ENCODE measurements at regions not wholly inside any gene's neighbourhood (a gene's known extent, or its start where the extent isn't known, plus 50 kb on each side); places are given as distances from the start of the nearest gene placed in this dataset.

DNA sequence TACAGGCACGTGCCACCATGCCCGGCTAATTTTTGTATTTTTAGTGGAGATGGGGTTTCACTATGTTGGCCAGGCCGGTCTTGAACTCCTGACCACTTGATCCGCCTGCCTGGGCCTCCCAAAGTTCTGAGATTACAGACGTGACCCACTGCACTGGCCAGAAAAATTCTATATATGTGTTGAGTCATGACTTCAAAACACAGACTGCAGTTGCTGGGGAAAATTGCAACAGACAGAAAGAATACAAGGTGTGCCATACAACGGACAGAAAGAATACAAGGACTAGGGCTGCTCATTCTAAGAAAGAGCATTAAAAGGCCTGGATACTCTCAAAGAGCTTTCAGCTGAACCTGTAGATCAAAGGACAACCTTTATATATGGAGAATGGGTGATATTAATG is 109.6 kb upstream of the ACSL4 start:
- no peak for DNase-seq (ENCODE audit: low spot score)
- FAIRE-seq, result no peak

DNA sequence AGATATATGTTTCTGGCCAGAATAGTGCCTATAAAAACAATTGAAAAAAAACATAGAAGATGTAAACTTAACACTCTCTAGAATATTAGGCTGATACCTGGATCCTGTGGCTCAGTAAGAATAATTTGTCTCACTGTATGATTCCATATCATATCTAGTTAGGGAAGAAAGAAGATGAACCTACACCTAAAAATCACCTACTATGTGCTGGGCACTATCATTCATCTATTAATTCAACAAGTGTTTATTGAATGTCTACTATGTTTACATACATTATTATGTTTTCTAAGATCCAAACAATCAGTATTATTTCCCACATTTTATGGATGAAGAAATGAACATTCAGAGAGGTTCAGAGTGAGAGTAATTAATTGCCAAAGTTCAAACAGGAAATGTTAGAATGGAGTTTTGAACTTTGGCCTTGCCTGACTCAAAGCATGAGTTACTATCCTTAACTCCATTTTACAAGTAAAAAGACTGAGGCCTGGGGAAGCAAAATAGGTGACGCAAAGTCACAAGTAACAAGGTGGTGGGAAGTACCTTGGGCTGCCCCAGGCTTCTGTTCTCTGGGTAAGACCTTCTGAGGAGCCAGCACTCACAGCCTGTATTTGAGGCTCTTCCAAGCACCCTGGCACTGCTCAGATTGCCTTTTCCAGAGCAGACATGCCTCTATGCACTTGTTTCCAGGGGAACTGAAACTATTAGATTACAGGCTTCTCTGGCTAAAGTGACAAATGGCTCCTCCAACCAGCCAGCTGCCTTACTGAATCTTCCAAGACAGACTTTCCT is 111.1 kb upstream of the ACSL4 start:
- FAIRE-seq, result no peak

DNA sequence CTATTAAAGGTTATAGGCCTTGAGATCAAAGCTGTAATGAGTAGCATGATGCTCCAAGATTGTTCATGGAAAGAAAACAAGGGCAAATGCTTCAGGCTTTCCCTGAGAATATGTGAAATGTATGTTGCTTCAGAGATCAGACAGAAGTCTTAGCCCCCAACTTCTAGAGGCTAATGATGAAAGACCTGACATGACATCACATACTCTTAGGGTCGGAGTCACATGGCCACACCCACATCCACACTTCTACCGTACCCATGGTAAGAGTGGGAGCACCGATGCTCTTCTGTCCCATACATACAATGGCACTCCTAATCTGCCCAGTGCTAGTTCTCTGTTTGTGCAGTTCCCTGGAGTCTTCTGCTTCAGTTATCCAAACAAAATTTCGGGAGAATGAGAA is 111.9 kb upstream of the ACSL4 start:
- no peak for FAIRE-seq
- DNase-seq (ENCODE audit: low spot score), result no peak

More for the DNA sequence above, 111.1 kb upstream of the ACSL4 start:
- no peak for DNase-seq (ENCODE audit: low spot score)

DNA sequence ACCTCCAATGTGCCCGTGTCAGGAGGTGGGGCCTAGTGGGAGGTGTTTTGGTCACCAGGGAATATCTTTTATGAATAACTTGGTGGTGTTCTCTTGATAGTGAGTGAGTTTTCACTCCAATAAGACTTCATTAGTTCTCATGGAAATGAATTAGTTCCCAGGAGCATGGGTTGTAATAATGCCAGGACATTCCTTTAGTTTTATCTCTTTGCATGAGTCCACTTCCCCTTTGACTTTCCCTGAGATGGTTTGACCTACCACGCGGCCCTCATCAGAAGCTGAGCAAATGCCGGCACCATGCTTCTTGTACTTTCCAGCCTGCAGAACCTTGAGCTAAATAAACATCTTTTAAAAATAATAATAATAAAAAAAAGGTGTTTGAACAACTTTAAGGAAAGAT is 112.9 kb upstream of the ACSL4 start:
- no peak for DNase-seq (ENCODE audit: low spot score)
- no peak for FAIRE-seq

DNA sequence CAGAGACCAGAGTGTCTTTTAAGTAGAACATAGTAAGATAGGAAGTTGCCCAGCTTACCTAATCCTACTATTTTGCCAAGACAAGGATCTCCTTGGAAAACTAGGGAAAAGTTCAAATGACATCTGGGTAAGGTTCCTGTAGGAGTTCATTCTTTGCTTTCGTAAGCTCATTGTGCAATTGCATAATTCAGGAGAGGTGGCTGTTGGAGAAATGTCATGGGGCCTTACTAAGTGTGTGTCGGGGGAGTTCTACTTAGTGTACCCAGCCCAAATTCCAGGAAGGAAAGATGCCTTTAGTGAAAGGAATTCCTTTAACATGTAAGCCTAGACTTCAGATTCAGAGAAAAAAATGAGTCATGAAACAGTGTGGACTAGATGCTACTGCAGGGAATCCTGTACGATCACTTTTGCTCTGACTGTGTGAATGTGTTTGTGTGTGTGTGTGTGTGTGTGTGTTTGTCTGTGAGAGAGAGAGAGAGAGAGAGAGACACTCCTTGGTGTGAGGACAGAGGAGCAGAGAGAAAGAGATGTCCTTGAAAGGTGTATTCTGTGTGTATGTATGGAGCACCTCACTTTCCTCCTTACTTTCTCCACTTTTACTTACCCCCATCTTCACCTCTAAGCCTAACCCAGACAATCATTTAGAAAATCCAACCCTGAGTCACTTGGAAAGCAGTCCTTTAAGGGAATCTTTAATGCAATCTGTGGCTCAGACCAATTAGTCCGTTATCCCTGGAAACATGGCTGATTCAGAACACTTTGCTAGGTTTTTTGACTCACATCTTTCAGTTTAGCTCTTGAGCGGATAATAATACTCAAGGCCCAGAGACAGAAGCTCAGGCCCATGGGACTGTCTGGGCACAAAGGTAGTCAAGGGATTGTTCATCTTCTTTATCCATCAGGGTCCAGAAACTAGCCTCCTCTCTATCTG is 114.5 kb upstream of the ACSL4 start:
- FAIRE-seq (peak; percentile 78), DNase-seq (ENCODE audit: low spot score) (peak; percentile 69)

DNA sequence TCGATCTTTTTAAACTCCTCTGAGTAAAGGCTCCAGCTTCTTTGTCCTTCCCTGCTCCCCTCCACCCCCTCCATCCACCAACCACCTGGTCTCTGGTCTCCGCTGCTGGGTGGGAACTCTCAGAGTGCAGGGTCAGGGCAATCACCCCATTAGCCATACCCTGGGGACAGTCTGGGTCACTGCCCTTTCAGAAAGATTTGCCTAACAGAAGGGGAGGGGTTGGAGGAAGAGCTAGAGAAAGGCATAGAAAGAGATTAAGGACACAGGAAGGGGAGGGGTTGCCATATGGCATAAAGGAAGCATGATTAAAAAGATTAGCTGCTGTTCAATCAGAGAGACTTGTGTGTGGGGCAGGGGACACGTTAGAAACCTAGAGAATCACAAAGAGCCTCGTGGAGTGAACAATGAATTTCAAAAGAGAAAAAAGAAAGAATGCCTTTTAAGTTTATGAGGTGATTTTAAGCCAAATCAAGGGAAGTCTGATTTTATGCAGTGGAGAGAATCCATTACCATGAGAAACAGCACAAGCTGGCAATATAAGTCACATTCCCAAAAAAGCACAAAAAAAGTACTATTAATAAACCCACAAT is 115.5 kb upstream of the ACSL4 start:
- DNase-seq (ENCODE audit: low spot score), result no peak
- no peak for FAIRE-seq

DNA sequence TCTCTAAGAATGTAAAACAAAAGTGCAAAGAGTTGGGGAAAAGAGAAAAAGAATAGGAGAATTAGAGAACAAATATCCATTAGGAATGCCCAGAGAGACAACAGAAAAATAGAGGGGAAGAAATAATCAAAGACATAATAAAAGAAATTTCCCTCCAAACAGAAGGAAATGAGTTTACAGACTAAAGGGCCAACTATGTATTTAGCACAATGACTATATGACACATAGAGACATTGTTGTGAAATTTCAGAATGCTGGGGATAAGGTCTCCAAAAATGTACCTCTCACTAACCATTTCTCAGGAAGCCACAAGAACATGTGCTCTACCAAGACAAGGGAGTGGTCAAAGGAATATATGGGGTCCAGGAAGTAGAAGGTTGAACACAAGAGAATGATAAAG is 121.0 kb upstream of the ACSL4 start:
- DNase-seq (ENCODE audit: low spot score) (no peak), FAIRE-seq (no peak)

DNA sequence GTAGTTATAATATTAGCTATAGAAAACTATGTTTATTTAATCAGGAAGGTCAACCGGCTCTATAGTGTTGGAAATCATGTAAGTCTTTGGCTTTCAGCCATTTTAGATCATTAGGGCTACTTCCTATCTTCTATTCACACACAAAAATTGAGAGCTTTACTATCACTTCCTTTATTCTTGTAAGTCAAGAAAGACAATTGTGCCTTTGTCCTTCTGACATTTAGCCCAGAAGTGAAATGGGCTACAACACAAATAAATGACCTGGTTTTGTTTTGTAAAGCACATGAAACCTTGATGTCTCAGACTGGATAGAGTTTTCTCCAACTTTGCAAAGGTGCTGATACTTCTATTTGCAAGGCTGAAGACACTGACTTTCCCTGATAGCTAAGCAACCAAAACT is 122.4 kb upstream of the ACSL4 start:
- FAIRE-seq, result no peak

DNA sequence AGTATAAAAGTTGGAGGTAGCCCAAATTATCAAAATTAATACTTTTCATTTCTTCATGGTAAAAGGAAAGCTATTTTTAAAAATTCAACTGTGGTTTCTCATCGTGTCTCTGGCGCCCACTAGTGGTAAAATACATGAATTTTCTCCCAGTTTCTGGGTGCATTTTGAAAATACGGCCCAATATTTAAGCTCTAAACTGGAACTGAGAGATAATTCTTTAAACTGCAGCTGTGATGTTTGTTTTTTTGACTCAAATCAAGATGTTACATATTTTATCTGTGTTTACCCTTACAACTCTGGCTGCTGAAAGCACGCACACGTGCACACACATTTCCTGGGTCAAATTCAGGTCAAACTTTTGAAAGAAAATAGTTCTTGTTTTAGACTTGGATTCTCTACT is 123.9 kb upstream of the ACSL4 start:
- FAIRE-seq (peak; percentile 50), DNase-seq (ENCODE audit: low spot score) (peak; percentile 17)

More for the DNA sequence above, 122.4 kb upstream of the ACSL4 start:
- no peak for DNase-seq (ENCODE audit: low spot score)

DNA sequence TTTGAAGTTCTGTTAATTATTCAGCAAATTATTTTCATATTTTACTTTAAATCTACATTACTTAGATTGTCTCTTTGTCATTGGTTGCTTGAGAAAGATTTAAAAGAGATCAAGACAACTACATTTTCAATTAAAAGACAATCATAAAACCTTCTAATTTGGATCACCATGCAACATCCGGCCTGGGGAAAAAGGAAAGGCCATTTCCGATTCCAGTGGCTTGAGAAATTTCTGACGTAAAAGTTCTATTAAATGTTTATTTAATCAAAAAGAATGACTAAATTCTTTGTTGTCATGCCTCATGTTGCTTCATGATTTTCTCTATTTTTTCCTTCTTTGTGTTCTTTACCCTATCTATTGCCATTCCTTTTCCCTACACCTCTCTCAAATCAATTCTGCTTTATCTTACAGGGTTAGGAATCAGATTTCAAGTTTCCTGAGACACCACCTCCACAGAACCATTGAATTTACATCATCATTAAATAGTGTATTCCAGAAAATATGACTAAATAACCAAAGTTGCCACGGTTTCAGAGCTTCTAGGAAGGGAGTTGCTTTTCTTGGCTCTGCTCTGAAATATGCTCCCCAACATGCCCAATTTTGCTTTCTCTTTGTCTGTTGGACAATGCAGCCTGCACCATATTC is 124.6 kb upstream of the ACSL4 start:
- DNase-seq (ENCODE audit: low spot score) (no peak), FAIRE-seq (no peak)

DNA sequence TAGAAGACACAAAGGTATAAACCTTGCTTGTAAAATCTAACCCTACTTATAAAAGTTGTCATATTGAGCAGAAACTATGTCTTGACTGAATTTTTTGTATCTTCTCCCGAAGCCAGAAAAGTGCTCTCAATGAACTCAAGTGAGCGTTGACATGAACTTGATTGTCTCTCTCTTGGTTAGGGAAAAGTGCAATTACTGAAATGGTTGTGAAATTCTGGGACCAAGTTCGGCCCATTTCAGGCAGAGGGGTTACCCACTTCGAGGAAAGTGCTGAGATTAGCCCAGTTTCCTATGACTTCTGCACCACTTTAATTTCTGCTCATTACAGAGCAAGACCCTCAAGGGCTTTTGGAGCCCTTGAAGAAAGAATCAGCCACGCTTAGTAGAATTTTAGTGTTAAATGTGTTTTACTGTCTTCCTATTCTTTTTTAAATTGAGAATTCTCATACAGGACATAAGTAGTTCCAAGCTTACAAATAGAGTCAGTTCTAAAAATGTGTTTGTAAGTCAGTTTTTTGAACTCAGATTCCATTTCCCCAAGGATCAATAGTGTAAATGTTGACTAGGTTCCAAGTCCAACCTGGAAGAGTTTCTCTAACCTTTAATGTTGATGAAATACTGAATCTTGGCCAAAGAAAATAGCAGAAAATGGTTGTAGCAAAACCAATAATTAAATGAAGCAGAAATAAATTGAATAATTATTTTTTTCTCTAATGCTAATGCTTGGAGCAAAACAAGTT is 125.7 kb upstream of the ACSL4 start:
- FAIRE-seq (no peak), DNase-seq (ENCODE audit: low spot score) (no peak)

DNA sequence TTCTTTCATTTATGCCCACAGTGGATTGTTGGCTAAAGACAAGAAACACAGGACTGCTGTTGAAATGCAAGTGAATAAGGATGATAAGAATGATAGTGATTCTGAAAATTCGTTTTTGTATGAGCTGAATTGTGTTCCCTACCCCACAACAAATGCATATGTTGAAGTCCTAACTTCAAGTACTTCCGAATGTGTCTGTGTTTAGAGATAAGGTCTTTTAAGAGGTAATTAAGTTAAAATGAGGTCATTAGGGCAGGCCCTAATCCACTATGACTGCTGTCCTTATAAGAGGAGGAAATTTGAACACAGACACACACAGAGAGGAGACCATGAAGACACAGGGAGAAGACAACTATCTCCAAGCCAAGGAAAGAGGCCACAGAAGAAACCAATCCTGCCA is 126.6 kb upstream of the ACSL4 start:
- DNase-seq (ENCODE audit: low spot score), result no peak
- FAIRE-seq, result no peak

DNA sequence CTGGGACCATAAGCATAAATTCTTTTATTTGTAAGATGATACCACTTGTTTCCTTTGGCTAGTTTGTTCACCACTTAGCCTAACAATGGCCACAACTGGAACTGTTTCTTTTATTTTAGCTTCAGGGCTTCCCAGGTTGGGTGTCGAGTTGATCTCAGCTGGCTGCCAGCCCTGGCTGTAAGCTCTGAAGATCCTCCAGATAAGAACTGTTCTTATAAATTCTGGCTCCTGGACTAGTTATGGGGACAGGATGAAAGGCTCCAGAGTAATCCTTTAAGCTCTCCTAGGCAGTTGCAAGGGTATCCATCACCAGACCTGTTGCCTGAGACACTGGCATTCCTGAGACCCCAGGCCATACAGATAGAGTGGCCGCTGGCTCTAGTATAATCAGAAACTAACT is 129.4 kb upstream of the ACSL4 start:
- FAIRE-seq, result no peak
- DNase-seq (ENCODE audit: low spot score), result no peak

DNA sequence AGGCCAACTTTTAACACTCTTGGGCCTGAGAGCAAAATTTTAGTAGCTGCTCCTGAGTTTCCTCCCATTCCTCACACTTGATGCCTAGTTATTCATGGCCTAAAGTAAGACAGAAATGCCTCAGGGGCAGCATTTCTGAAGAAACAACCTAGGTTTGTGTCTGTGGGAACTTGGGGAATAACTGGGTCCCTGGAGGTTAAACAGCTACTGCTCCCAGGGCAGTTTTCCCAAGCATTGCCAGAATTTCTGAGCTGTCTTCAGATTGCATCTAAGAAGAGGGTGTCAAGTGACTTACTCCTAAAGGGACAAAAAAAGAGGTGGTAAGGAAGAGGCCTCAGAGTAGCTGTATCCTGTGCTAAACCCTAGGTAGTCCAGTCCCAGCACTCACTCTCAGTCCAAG is 130.8 kb upstream of the ACSL4 start:
- FAIRE-seq, result no peak
- no peak for DNase-seq (ENCODE audit: low spot score)

DNA sequence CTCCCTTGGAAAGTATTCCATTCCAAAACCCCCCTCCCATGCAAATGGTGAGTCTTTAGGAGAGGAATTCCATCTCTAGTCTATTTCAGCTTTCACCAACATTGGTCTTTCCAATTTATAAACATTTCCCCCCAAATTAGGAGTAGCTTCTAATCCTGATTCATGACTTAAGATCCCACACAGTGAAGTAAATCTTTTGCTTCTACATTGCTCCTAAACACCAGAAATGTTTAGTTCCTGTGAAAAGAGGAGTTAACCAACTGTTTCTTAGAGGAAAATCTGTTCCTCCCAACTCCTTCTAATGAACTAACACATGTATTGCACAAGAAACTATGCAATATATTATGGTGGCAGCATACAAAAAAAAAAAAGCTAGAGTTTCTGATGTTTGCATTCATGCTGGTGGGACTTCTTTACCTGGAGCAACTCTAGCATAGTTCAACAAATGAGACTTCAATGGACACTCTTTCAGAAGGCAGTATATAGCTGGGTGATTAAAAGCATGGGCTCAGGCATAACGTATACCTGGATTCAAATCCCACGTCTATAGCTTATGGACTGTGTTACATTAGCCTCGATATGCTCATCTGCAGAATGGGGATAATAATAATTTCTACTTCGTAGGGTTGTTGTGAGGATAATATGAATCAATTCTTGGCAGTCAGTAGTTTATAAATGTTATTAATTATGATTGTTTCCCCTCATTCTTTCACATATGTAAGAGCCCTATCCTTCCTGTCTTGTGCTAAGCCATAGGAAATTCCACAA is 131.6 kb upstream of the TMEM164 start:
- no peak for FAIRE-seq
- DNase-seq (ENCODE audit: low spot score), result no peak

DNA sequence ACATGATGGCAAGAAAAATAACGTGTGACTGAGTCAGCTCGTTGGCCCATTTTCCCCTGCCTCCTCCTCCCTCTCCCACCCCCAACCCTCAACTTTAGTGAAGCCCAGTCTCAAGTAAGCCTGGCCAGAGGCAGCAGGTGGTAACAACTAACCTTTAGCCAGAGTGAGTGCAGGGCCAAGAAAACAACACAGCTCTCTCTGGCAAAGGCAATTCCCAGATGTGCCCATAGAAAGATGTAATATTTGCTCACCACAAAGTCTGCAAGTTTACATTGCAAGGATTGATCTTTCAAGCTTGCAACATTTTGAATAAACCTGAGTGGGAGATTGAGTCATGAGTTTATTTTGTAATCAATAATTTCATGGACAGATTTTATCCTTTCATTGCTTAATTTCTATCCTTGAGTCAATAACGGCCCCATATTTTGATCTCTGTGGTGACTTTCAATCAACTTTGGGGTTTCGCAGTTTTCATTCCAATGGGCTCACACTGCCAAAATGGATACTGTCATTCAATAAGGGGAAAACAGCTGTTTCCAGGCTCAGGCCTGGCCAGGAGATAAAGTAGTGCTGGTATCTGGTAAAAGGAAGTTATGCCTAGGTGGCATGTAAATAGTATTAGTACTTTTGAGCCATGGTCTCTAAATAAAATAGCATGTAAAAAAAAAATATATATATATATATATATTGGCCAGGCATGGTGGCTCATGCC is 130.7 kb upstream of the TMEM164 start:
- DNase-seq (ENCODE audit: low spot score), result no peak
- FAIRE-seq, result no peak

DNA sequence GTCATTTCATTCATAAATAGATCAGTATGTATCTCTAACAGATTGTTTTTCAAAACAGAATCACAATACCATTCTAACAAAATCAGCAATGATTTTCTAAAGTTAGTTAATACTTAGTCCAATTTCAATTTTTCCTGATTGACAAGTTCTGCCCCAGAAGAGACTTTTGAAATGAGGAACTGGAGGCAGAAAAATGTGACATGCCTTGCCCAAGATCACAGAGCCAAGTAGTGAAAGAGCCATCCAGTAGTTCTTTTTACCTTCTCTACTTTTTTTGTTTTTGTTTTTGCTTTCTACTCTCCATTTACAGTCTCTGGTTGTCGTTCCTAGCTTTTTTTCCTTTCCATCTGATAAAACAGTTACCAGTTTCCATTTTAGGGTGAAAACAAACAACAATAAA is 129.3 kb upstream of the TMEM164 start:
- FAIRE-seq, result no peak
- DNase-seq (ENCODE audit: low spot score), result no peak

DNA sequence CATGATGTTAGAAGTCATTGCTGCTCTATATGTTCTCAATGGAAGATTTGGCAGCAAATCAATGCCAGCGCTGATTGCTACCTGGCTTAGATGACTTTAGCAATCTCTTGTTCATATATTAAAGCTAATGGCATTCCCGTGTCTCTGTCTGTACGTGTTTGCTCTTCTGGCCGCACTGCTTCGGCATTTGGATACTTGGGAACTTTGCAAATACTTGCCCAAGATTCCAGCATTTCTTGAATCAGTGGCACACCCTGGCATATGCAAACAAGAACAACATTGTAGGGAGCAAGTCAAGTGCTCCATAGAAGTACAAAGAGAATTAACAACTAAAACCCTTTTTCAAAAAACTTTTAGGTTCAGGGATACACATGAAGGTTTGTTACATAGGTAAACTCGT is 128.9 kb upstream of the TMEM164 start:
- DNase-seq (ENCODE audit: low spot score) (no peak), FAIRE-seq (no peak)

DNA sequence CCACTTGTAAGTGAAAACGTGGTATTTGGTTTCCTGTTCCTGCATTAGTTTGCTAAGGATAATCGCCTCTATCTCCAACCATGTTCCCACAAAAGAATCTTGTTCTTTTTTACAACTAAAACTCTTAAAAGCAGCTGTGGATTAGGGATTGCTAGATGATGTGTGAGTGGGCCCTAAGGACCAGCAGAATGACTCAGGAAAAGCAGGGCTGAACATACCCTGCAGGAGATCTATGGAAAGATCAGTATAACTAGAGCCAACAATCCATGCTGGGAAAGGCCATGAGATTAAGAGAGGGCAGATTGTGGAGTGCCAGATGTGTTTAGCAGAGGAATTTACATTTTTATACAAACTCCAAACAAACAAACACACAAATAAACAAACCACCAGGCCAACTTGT is 128.4 kb upstream of the TMEM164 start:
- FAIRE-seq, result no peak

DNA sequence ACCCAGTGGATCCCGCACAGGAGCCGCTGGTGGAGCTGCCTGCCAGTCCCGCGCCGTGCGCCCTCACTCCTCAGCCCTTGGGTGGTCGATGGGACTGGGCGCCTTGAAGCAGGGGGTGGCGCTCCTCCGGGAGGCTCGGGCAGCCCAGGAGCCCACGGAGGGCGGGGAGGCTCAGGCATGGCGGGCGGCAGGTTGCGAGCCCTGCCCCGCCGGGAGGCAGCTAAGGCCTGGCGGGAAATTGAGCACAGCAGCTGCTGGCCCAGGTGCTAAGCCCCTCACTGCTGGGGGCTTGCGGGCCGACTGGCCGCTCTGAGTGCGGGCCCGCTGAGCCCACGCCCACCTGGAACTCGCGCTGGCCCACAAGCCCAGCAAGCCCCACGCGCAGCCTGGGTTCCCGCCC is 127.1 kb upstream of the TMEM164 start:
- DNase-seq (ENCODE audit: low spot score) (no peak), FAIRE-seq (no peak)

More for the DNA sequence above, 128.4 kb upstream of the TMEM164 start:
- no peak for DNase-seq (ENCODE audit: low spot score)
